Breast epithelium (tissue), 4 donors: ENCODE measurements at regions not wholly inside any gene's neighbourhood (a gene's known extent, or its start where the extent isn't known, plus 50 kb on each side); places are given as distances from the start of the nearest gene placed in this dataset.

Experiments
- DNase-seq, 2 donors: peaks; one replicate each; pipeline ENCODE4 v3.0.0-alpha.2; 2019; ENCODE audit warnings: low spot score in 2 of 2
- H3K27ac ChIP-seq, 2 donors: fragments of 200-600 bp; sonication (generic) in 1 of 2; one replicate each; pipeline ENCODE4 v1.5.1; 2016 to 2019; ENCODE audit warnings: mild to moderate bottlenecking in 1 of 2
- H3K27me3 ChIP-seq, 2 donors: fragments of 200-600 bp; sonication (generic) in 1 of 2; one replicate each; pipeline versions ENCODE4 v1.5.1 to v1.6.0; 2017 to 2019; ENCODE audit warnings: control low read depth in 1 of 2, mild to moderate bottlenecking in 1 of 2
- H3K36me3 ChIP-seq: fragments of 200-600 bp; one replicate; pipeline ENCODE4 v1.5.1; 2019
- H3K4me1 ChIP-seq, 2 donors: fragments of 200-600 bp; sonication (generic); one replicate each; pipeline ENCODE4 v1.5.1; 2016 to 2019; ENCODE audit warnings: control low read depth in 1 of 2
- H3K4me3 ChIP-seq, 3 donors: fragments of 200-600 bp; sonication (generic); 1 replicate in 2 of 3; 2 replicates in 1 of 3; pipeline ENCODE4 v1.5.1; 2016 to 2019; ENCODE audit warnings: mild to moderate bottlenecking in 3 of 3, moderate library complexity in 2 of 3
- H3K9me3 ChIP-seq, 2 donors: fragments of 200-600 bp; sonication (generic) in 1 of 2; one replicate each; pipeline ENCODE4 v1.5.1; 2016 to 2019; ENCODE audit warnings: control low read depth in 1 of 2
- POLR2A ChIP-seq: fragments of 450-650 bp; IDR thresholded peaks from one replicate; pipeline ENCODE4 v1.6.1; 2016; ENCODE audit warnings: antibody characterized with exemption, mild to moderate bottlenecking, moderate library complexity
- POLR2AphosphoS5 ChIP-seq, 3 donors: sonication (generic); formaldehyde crosslinking; IDR thresholded peaks; one replicate each; pipeline ENCODE4 v1.6.1; 2017; ENCODE audit warnings: antibody characterized with exemption in 3 of 3
- intact Hi-C: fragments of 100-400 bp; cut with DNase I; formaldehyde crosslinking; loops from one replicate; pipeline ENCODE4 v1.15.1; 2023; ENCODE audit warnings: low total_unique reads
- TF ChIP-seq, protein P1 (sequence below), 3 donors: fragments of 450-650 bp; IDR thresholded peaks; one replicate each; pipeline ENCODE4 v1.5.1; 2016 to 2017; ENCODE audit warnings: antibody characterized with exemption in 3 of 3, mild to moderate bottlenecking in 3 of 3, moderate library complexity in 3 of 3

DNA sequence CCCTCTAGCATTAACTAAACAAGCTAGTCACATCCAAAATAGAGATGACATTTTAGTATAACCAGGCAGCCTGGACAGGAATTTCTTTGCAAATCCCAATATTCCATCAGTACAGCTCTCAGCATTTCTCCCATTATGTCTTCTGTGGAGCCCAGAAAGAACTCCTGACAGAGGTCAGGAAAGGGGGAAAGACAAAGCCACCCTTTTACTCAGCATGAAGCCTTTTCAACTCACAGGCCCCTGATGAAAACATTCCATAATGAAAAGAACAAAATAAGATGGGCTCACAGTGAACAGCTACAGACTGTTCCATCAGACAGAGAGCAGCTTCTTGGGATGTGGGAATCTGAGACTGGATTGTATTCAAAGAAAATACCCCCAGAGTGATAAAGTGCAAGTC lies 80.6 kb downstream of the TEX35 start:
- Histone ChIP-seq H3K4me3 (no peak overlapping the region), H3K27me3 (no peaks in the 10 kb centered on the region), H3K9me3 (no peaks in the 10 kb centered on the region), H3K27ac (no peak overlapping the region), H3K4me1 (no peaks in the 10 kb centered on the region), H3K36me3 (no peaks in the 10 kb centered on the region)
- TF ChIP-seq, protein P1, sequence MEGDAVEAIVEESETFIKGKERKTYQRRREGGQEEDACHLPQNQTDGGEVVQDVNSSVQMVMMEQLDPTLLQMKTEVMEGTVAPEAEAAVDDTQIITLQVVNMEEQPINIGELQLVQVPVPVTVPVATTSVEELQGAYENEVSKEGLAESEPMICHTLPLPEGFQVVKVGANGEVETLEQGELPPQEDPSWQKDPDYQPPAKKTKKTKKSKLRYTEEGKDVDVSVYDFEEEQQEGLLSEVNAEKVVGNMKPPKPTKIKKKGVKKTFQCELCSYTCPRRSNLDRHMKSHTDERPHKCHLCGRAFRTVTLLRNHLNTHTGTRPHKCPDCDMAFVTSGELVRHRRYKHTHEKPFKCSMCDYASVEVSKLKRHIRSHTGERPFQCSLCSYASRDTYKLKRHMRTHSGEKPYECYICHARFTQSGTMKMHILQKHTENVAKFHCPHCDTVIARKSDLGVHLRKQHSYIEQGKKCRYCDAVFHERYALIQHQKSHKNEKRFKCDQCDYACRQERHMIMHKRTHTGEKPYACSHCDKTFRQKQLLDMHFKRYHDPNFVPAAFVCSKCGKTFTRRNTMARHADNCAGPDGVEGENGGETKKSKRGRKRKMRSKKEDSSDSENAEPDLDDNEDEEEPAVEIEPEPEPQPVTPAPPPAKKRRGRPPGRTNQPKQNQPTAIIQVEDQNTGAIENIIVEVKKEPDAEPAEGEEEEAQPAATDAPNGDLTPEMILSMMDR (IDR thresholded peaks at IDR 0.05), result no peak
- TF ChIP-seq POLR2AphosphoS5 (IDR thresholded peaks at IDR 0.05) (no peak), POLR2A (no peak)
- no peak for DNase-seq
- intact Hi-C loops, result no loop called here

GRCh38 chr1:178594133-178594532 lies 81.2 kb downstream of the TEX35 start:
- TF ChIP-seq POLR2A, result no peak
- TF ChIP-seq POLR2AphosphoS5 (IDR thresholded peaks at IDR 0.05), result no peak
- TF ChIP-seq, protein P1 (IDR thresholded peaks at IDR 0.05), result no peak
- Histone ChIP-seq H3K4me1 (no peaks in the 10 kb centered on the region), H3K27me3 (no peaks in the 10 kb centered on the region), H3K27ac (no peak overlapping the region), H3K36me3 (no peaks in the 10 kb centered on the region), H3K9me3 (no peaks in the 10 kb centered on the region), H3K4me3 (no peak overlapping the region)
- DNase-seq, result no peak
- intact Hi-C loops, result no loop called here

DNA sequence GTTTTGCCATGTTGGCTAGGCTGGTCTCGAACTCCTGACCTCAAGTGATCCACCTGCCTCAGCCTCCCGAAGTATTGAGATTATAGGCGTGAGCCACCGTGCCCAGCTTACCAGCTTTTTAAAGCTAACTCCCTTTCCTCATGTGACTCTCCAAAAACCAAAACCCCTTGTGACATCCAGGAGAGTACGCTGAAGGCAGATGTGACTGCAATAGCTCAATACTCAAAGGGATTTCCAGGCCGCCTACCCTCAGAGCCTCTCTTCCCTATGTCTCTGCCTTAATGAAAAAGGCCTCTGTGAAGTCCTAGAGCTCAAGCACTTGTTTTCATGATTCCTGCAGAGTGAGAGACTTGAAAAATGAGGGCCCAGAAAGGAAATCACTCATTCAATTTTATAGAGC lies 82.6 kb downstream of the TEX35 start:
- H3K36me3 ChIP-seq, result no peaks in the 10 kb centered on the region
- H3K9me3 ChIP-seq, result no peaks in the 10 kb centered on the region
- DNase-seq, result no peak
- H3K27ac ChIP-seq, result no peak overlapping the region
- TF ChIP-seq, protein P1 (IDR thresholded peaks at IDR 0.05), result no peak
- TF ChIP-seq POLR2AphosphoS5 (IDR thresholded peaks at IDR 0.05) (no peak), POLR2A (no peak)
- no peak overlapping the region for H3K4me3 ChIP-seq
- intact Hi-C loops, result no loop called here
- no peaks in the 10 kb centered on the region for H3K27me3 ChIP-seq
- H3K4me1 ChIP-seq, result no peaks in the 10 kb centered on the region

GRCh38 chr1:178599087-178599486 lies 86.2 kb downstream of the TEX35 start:
- no peak overlapping the region for H3K27ac ChIP-seq
- no peaks in the 10 kb centered on the region for H3K9me3 ChIP-seq
- no peaks in the 10 kb centered on the region for H3K4me1 ChIP-seq
- TF ChIP-seq POLR2A (no peak), POLR2AphosphoS5 (IDR thresholded peaks at IDR 0.05) (no peak)
- TF ChIP-seq, protein P1 (IDR thresholded peaks at IDR 0.05), result no peak
- H3K36me3 ChIP-seq, result no peaks in the 10 kb centered on the region
- DNase-seq, result no peak
- H3K4me3 ChIP-seq, result no peak overlapping the region
- intact Hi-C loops, result no loop called here
- no peaks in the 10 kb centered on the region for H3K27me3 ChIP-seq

DNA sequence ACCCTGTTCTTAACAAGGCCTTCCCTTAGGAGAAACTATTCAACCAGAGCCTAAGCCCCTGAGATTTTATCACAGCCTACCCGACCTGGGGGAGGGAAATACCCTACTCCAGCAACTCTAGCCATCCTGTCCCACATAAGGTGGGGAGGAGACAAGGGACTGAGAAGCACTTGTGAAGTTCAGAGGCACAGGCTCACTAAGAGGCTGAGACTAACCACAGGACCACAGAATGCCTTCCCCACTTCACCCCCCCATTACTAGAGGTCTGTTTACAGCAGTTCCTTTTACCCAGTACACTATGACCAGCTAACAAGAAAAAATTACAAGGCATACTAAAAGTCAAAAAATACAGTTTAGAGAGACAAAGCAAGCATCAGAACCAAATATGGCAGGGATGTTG lies 86.8 kb downstream of the TEX35 start:
- intact Hi-C loops, result no loop called here
- no peak overlapping the region for H3K4me3 ChIP-seq
- no peaks in the 10 kb centered on the region for H3K9me3 ChIP-seq
- H3K27me3 ChIP-seq, result no peaks in the 10 kb centered on the region
- DNase-seq, result no peak
- no peaks in the 10 kb centered on the region for H3K36me3 ChIP-seq
- H3K4me1 ChIP-seq, result no peaks in the 10 kb centered on the region
- TF ChIP-seq, protein P1 (IDR thresholded peaks at IDR 0.05), result no peak
- TF ChIP-seq POLR2AphosphoS5 (IDR thresholded peaks at IDR 0.05), result no peak
- no peak for TF ChIP-seq POLR2A
- H3K27ac ChIP-seq, result no peak overlapping the region
